G401 (cell line): ENCODE measurements at regions not wholly inside any gene's neighbourhood (a gene's known extent, or its start where the extent isn't known, plus 50 kb on each side); places are given as distances from the start of the nearest gene placed in this dataset.
"Not testable (repeated sequence)": the region's sequence is repeated elsewhere in the genome, so short reads cannot be mapped to it uniquely, and the experiment has no call there.

Experiments used
- DNase-seq: peaks from one replicate; pipeline ENCODE4 v3.0.0-alpha.2; 2015; ENCODE audit warnings: low spot score
- in situ Hi-C: cut with HindIII; loops from 2 replicates; pipeline ENCODE4 v1.10.0; 2016; ENCODE audit warnings: low sequenced_read_pairs, mixed read lengths

GRCh38 chr11:98307827-98308491, 712.8 kb upstream of the CNTN5 start:
- in situ Hi-C loops: no loop called here
- no peak for DNase-seq

- in situ Hi-C loops: not testable (repeated sequence)
Measured at GRCh38 chr11:98330306-98330705, 690.4 kb upstream of the CNTN5 start.

GRCh38 chr11:98358551-98358950, 662.2 kb upstream of the CNTN5 start:
- DNase-seq: no peak
- in situ Hi-C loops: no loop called here

More at GRCh38 chr11:98330306-98330705, 690.4 kb upstream of the CNTN5 start:
- DNase-seq: not testable (repeated sequence)

- in situ Hi-C loops: no loop called here
Measured at GRCh38 chr11:98365190-98365589, 655.6 kb upstream of the CNTN5 start.

GRCh38 chr11:98365941-98366340, 654.8 kb upstream of the CNTN5 start:
- in situ Hi-C loops: no loop called here
- DNase-seq: no peak

More at GRCh38 chr11:98365190-98365589, 655.6 kb upstream of the CNTN5 start:
- DNase-seq: no peak

GRCh38 chr11:98390391-98390790, 630.4 kb upstream of the CNTN5 start:
- in situ Hi-C loops: no loop called here
- no peak for DNase-seq

GRCh38 chr11:98394500-98394899, 626.2 kb upstream of the CNTN5 start:
- DNase-seq, in situ Hi-C loops: not testable (repeated sequence)

GRCh38 chr11:98398508-98398907, 622.2 kb upstream of the CNTN5 start:
- DNase-seq: no peak
- in situ Hi-C loops: no loop called here

- in situ Hi-C loops: no loop called here
- no peak for DNase-seq
Measured at GRCh38 chr11:98409069-98409468, 611.7 kb upstream of the CNTN5 start.

- in situ Hi-C loops: no loop called here
- no peak for DNase-seq
Measured at GRCh38 chr11:98411777-98412176, 609.0 kb upstream of the CNTN5 start.

- no peak for DNase-seq
- in situ Hi-C loops: no loop called here
Measured at GRCh38 chr11:98417256-98417755, 603.4 kb upstream of the CNTN5 start.

- DNase-seq: no peak
- in situ Hi-C loops: no loop called here
Measured at GRCh38 chr11:98423933-98424332, 596.8 kb upstream of the CNTN5 start.

GRCh38 chr11:98424773-98425172, 596.0 kb upstream of the CNTN5 start:
- DNase-seq, in situ Hi-C loops: not testable (repeated sequence)

GRCh38 chr11:98431463-98432359, 589.0 kb upstream of the CNTN5 start:
- DNase-seq: no peak
- in situ Hi-C loops: no loop called here

GRCh38 chr11:98434296-98434695, 586.5 kb upstream of the CNTN5 start:
- DNase-seq: no peak
- in situ Hi-C loops: no loop called here

- in situ Hi-C loops: no loop called here
- no peak for DNase-seq
Measured at GRCh38 chr11:98453378-98453777, 567.4 kb upstream of the CNTN5 start.

GRCh38 chr11:98455500-98456307, 565.0 kb upstream of the CNTN5 start:
- in situ Hi-C loops: no loop called here
- no peak for DNase-seq

GRCh38 chr11:98456308-98456680, 564.5 kb upstream of the CNTN5 start:
- in situ Hi-C loops: no loop called here
- DNase-seq: no peak

- no peak for DNase-seq
- in situ Hi-C loops: no loop called here
Measured at GRCh38 chr11:98495016-98495415, 525.7 kb upstream of the CNTN5 start.

- in situ Hi-C loops: no loop called here
- DNase-seq: no peak
Measured at GRCh38 chr11:98495601-98496000, 525.1 kb upstream of the CNTN5 start.
